GM10266 (cell line): ENCODE measurements at regions not wholly inside any gene's neighbourhood (a gene's known extent, or its start where the extent isn't known, plus 50 kb on each side); places are given as distances from the start of the nearest gene placed in this dataset.

Experiments used
- DNase-seq: peaks from one replicate; pipeline ENCODE4 v3.0.0; 2012; ENCODE audit errors: extremely low spot score
- TF ChIP-seq, protein P1 (sequence below): IDR thresholded peaks from 2 replicates; pipeline ENCODE4 v1.5.1; 2012; ENCODE audit warnings: mild to moderate bottlenecking, low read depth; ENCODE audit not compliant: control insufficient read depth, insufficient read depth; ENCODE audit errors: missing control alignments

GRCh38 chr11:97833412-97833811, 1187.3 kb upstream of the CNTN5 start:
- no peak for DNase-seq
- TF ChIP-seq, protein P1, sequence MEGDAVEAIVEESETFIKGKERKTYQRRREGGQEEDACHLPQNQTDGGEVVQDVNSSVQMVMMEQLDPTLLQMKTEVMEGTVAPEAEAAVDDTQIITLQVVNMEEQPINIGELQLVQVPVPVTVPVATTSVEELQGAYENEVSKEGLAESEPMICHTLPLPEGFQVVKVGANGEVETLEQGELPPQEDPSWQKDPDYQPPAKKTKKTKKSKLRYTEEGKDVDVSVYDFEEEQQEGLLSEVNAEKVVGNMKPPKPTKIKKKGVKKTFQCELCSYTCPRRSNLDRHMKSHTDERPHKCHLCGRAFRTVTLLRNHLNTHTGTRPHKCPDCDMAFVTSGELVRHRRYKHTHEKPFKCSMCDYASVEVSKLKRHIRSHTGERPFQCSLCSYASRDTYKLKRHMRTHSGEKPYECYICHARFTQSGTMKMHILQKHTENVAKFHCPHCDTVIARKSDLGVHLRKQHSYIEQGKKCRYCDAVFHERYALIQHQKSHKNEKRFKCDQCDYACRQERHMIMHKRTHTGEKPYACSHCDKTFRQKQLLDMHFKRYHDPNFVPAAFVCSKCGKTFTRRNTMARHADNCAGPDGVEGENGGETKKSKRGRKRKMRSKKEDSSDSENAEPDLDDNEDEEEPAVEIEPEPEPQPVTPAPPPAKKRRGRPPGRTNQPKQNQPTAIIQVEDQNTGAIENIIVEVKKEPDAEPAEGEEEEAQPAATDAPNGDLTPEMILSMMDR, result no peak

- TF ChIP-seq, protein P1, result no peak
- DNase-seq, result no peak
Measured at GRCh38 chr11:97844016-97844415, 1176.7 kb upstream of the CNTN5 start.

GRCh38 chr11:97847730-97848129, 1173.0 kb upstream of the CNTN5 start:
- no peak for DNase-seq
- TF ChIP-seq, protein P1, result no peak

DNA sequence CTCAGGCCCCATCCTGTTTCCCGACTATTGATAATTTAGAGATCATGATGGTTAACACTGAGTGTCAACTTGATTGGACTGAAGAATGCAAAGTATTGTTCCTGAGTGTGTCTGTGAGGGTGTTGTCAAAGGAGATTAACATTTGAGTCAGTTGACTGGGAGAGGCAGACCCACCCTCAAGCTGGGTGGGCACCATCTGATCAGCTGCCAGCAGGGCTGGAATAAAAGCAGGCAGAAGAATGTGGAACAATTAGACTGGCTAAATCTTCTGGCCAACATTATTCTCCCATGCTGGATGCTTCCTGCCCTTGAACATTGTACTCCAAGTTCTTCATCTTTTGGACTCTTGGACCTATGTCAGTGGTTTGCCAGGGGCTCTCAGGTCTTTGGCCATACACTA, 1170.0 kb upstream of the CNTN5 start:
- no peak for DNase-seq
- TF ChIP-seq, protein P1, result no peak

GRCh38 chr11:97854357-97854756, 1166.4 kb upstream of the CNTN5 start:
- TF ChIP-seq, protein P1, result no peak
- DNase-seq, result no peak

DNA sequence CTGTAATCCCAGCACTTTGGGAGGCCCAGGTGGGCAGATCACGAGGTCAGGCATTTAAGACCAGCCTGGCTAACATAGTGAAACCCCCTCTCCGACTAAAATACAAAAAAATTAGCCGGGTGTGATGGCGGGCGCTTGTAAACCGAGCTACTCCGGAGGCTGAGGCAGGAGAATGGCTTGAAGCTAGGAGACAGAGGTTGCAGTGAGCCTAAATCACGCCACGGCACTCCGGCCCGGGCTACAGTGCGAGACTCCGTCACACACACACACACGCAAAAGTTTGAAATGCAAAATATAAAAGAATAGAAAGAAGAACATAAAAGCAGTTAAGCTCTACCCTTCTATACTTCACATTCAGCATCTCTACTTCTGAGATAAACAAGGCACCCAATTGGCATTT, 1165.9 kb upstream of the CNTN5 start:
- TF ChIP-seq, protein P1, result no peak
- DNase-seq, result no peak

DNA sequence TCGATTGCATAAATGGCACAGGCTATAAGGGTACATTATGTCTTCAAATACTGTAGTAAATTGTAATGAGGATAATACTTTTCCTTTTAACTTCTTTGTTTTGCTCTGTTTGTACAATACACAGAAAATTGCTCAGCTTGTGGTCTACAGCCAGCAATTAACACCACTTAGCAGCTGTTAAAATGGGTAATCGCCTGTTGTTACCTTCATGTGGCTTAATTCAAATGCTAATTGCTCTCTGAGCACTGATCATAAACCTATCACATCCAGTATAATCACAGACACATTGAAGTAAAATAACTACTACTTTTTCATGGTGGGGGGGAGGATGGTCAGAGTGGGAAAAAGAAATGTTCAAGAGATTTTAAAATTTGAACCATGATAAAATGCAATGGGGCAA, 1164.1 kb upstream of the CNTN5 start:
- TF ChIP-seq, protein P1, result no peak
- no peak for DNase-seq

GRCh38 chr11:97860237-97860636, 1160.5 kb upstream of the CNTN5 start:
- TF ChIP-seq, protein P1, result no peak
- no peak for DNase-seq
